ENCODE measurements at regions not wholly inside any gene's neighbourhood (a gene's known extent, or its start where the extent isn't known, plus 50 kb on each side); places are given as distances from the start of the nearest gene placed in this dataset.

DNA sequence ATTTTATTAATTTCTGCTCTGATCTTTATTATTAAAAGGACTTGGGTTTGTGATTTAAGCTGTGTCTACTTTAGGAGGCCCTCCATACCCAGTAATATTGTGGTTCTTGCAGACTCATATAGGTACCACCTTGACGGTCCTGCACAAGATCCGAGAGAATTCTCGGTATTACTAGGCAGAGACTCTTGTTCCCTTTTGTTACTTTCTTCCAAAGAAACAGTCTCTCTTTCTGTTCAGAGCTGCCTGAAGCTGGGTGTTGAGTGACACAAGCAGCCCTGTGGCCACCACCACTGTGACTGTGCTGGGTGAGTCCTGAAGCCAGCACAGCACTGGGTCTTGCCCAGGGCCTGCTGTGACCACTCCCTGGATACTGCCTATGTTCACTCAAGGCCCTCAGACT, 666.6 kb downstream of the SEMA5A start:
- H3K4me1 ChIP-seq (ENCODE audit: insufficient read depth, low read length): peaks cover 6% of the 10 kb centered on the region
- no peaks in the 10 kb centered on the region for H3K9me3 ChIP-seq (ENCODE audit: insufficient read depth, low read depth, low read length)
- H3K9ac ChIP-seq (ENCODE audit: low read depth, low read length): no peak overlapping the region
- no peaks in the 10 kb centered on the region for H3K27me3 ChIP-seq (ENCODE audit: insufficient read depth, low read length)
- no peak overlapping the region for H3K4me3 ChIP-seq (ENCODE audit: low read length)
- no peak overlapping the region for H3K27ac ChIP-seq (ENCODE audit: low read length)
- no peaks in the 10 kb centered on the region for H3K36me3 ChIP-seq (ENCODE audit: insufficient read depth, low read depth, low read length)

DNA sequence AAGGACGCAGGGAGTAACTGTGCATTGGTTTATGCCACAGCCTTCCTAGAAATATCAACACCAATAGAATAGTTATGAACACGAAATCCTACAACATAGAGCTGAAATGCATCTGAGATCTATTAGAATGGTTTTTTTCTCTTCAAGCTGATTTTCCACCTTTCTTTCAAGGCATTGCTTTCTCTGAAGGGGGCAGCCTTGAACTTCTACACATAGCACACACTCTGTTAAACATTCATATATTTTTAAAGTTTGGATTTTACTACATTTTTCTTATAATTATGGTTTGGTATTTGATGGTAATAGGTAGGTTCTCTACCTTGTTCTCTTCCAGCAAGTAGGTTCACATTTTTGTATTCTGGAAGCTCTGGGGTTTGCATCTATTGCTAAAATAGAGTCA, 661.8 kb downstream of the SEMA5A start:
- Histone ChIP-seq H3K36me3 (ENCODE audit: insufficient read depth, low read depth, low read length) (no peaks in the 10 kb centered on the region), H3K9me3 (ENCODE audit: insufficient read depth, low read depth, low read length) (peaks cover 8% of the 10 kb centered on the region), H3K9ac (ENCODE audit: low read depth, low read length) (no peak overlapping the region)

DNA sequence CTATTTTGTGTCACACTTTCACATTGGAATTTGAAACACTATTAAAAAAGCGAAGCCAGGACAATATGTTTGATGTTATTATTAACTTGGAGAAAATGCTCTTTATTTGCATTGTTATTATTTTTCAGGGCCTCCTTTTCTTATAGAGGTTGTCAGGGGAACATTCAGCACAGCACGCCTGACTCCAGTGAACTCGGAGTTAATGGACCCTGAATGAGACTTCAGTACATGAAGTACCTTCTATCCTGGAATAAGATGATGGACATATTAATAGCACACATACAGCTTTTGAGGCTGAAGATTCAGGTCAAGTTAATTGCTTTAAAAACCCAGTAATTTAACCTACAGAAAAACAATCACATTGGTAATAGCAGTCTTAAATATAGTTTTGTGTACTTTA, 652.9 kb downstream of the SEMA5A start:
- Histone ChIP-seq H3K4me3 (ENCODE audit: low read length) (no peak overlapping the region), H3K4me1 (ENCODE audit: insufficient read depth, low read length) (peaks cover 4% of the 10 kb centered on the region; the same call in 1 of the 2 replicates), H3K9me3 (ENCODE audit: insufficient read depth, low read depth, low read length) (no peaks in the 10 kb centered on the region), H3K36me3 (ENCODE audit: insufficient read depth, low read depth, low read length) (no peaks in the 10 kb centered on the region), H3K27ac (ENCODE audit: low read length) (no peak overlapping the region), H3K27me3 (ENCODE audit: insufficient read depth, low read length) (no peaks in the 10 kb centered on the region), H3K9ac (ENCODE audit: low read depth, low read length) (no peak overlapping the region)

More for the DNA sequence above, 661.8 kb downstream of the SEMA5A start:
- Histone ChIP-seq H3K4me3 (ENCODE audit: low read length) (no peak overlapping the region), H3K27ac (ENCODE audit: low read length) (no peak overlapping the region), H3K27me3 (ENCODE audit: insufficient read depth, low read length) (no peaks in the 10 kb centered on the region), H3K4me1 (ENCODE audit: insufficient read depth, low read length) (no peaks in the 10 kb centered on the region)

DNA sequence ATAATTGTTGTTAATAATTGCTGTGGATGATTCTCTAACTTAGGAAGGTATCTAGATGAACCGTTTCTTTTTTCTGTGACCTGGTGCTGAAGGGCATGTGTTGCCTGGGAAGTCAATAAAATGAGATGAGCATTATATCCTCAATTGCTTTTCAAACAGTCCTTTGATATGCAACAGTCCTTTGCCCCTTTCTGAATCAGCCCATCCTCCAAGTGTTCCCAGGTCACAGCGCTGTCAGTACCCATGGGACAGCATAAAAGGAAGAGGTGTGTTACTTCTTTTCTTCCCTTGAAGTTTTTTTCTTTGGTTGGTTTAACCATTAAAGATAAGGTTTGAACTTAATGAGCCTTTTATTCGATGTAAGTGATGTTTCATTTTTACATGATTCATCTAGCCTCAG, 651.8 kb downstream of the SEMA5A start:
- Histone ChIP-seq H3K27ac (ENCODE audit: low read length) (no peak overlapping the region), H3K9me3 (ENCODE audit: insufficient read depth, low read depth, low read length) (no peaks in the 10 kb centered on the region), H3K36me3 (ENCODE audit: insufficient read depth, low read depth, low read length) (no peaks in the 10 kb centered on the region)

DNA sequence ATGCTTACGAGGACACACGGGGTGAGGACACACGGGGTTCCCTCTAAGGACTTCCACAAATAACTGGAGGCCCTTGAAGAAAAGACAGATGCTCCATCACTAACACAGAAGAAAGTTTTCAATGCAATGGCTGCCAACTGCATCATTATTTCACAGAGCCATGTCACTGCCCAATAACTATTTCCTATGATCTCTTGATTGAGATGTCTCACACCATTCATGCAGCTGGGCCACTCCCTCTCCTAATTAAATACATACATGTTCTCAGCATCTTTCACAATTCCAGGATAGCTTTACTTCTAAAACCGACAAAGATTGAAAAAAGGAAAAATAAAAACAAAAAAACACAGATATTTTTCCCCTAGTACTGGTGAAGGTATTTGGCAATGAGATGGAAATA, 650.8 kb downstream of the SEMA5A start:
- H3K9me3 ChIP-seq (ENCODE audit: insufficient read depth, low read depth, low read length): no peaks in the 10 kb centered on the region
- H3K9ac ChIP-seq (ENCODE audit: low read depth, low read length): no peak overlapping the region
- H3K4me1 ChIP-seq (ENCODE audit: insufficient read depth, low read length): peaks cover 4% of the 10 kb centered on the region; the same call in 1 of the 2 replicates
- H3K27ac ChIP-seq (ENCODE audit: low read length): no peak overlapping the region
- H3K4me3 ChIP-seq (ENCODE audit: low read length): no peak overlapping the region
- no peaks in the 10 kb centered on the region for H3K36me3 ChIP-seq (ENCODE audit: insufficient read depth, low read depth, low read length)
- no peaks in the 10 kb centered on the region for H3K27me3 ChIP-seq (ENCODE audit: insufficient read depth, low read length)

More for the DNA sequence above, 651.8 kb downstream of the SEMA5A start:
- H3K4me3 ChIP-seq (ENCODE audit: low read length): no peak overlapping the region
- no peaks in the 10 kb centered on the region for H3K27me3 ChIP-seq (ENCODE audit: insufficient read depth, low read length)
- H3K4me1 ChIP-seq (ENCODE audit: insufficient read depth, low read length): peaks cover 4% of the 10 kb centered on the region; the same call in 1 of the 2 replicates
- H3K9ac ChIP-seq (ENCODE audit: low read depth, low read length): no peak overlapping the region

DNA sequence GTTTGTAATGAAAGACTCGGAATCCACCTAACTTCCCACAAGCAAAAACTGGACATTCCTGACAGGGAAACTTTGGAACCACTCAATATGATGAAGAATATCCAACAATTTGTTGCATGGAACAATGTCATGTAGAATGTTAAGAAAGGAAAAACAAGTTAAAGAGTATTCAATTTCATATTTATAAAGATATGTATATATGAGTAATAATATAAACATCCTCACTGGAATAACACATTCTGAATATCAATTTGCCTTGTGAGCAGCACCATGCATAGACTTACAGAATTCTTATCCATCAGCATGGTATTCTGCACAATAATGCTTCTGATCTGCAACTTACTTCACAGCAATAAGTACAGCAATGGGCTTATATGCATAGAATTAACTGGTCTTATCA, 650.3 kb downstream of the SEMA5A start:
- H3K36me3 ChIP-seq (ENCODE audit: insufficient read depth, low read depth, low read length): no peaks in the 10 kb centered on the region
- H3K27me3 ChIP-seq (ENCODE audit: insufficient read depth, low read length): no peaks in the 10 kb centered on the region
- H3K9me3 ChIP-seq (ENCODE audit: insufficient read depth, low read depth, low read length): no peaks in the 10 kb centered on the region
- H3K4me3 ChIP-seq (ENCODE audit: low read length): no peak overlapping the region
- H3K4me1 ChIP-seq (ENCODE audit: insufficient read depth, low read length): peaks cover 4% of the 10 kb centered on the region; the same call in 1 of the 2 replicates
- no peak overlapping the region for H3K27ac ChIP-seq (ENCODE audit: low read length)
- H3K9ac ChIP-seq (ENCODE audit: low read depth, low read length): no peak overlapping the region

DNA sequence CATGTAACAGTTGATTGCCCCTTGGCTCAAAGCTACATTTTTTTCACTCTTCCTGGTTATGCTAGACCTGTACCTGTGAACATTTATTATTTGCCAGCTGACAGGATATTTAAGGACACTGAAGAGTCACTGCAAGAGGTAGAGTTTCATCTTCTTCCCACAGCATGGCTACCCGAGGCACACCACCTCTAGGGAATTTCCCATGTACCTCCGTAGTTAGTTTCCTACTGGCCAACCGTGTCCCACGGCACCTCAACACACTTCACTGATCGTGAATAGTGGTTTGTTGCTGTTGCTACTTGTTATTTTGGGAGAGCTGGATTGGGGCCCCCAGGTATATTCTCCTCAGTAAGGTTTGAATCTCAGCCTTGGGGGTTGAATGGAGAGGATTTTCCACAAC, 648.6 kb downstream of the SEMA5A start:
- H3K9ac ChIP-seq (ENCODE audit: low read depth, low read length): no peak overlapping the region
- no peaks in the 10 kb centered on the region for H3K27me3 ChIP-seq (ENCODE audit: insufficient read depth, low read length)
- H3K4me1 ChIP-seq (ENCODE audit: insufficient read depth, low read length): peaks cover 4% of the 10 kb centered on the region; the same call in 1 of the 2 replicates
- H3K9me3 ChIP-seq (ENCODE audit: insufficient read depth, low read depth, low read length): no peaks in the 10 kb centered on the region
- H3K27ac ChIP-seq (ENCODE audit: low read length): no peak overlapping the region
- H3K36me3 ChIP-seq (ENCODE audit: insufficient read depth, low read depth, low read length): no peaks in the 10 kb centered on the region
- no peak overlapping the region for H3K4me3 ChIP-seq (ENCODE audit: low read length)

DNA sequence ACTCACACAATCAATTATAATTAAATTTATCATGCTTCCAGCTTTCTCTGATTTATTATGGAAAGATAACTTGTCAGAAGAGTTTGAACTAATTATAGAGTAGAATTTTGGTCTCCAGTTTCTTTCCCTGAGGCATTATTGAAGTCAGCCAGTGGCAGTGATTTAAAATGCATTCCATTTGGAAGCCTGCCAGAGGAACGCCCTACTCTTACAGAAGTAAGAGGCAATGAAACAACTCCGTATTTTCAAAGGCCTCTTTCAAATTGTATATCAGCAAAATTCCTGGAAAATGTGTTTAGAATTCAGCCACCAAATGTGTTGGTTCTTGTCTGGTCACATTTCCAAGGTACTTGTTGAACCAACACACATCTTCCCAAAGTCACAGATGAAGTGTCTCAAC, 640.9 kb downstream of the SEMA5A start:
- Histone ChIP-seq H3K27ac (ENCODE audit: low read length) (no peak overlapping the region), H3K36me3 (ENCODE audit: insufficient read depth, low read depth, low read length) (no peaks in the 10 kb centered on the region)

DNA sequence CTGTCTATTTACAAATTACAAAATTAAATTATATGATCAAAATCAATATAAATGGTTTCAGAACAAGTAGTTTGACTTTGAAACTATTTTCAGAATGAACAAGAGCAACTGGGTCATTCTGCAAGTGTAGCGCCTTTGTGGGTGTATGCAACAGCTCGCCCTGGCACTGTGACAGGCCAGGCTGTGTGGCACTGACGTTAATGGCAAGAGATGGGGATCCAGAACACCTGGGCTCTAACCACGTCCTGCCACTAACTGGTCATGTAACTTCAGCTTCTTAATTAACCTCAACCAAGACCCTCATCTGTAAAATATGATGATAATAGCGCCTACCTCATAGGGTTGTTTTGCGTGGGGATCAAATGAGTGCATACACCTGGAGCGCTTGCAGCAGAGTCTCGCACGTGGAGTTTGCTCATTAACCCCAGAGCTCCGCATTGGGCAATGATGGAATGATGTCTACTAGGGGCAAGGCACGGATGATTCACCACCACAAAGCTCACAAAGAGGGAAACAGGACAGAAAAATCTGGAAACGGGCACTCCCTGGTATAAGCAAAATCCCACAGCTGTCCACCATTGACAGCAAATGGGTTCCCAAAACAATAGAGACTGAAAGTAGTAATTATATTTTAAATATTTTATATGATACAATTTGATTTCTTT, 639.4 kb downstream of the SEMA5A start:
- Histone ChIP-seq H3K27me3 (ENCODE audit: insufficient read depth, low read length) (no peaks in the 10 kb centered on the region), H3K36me3 (ENCODE audit: insufficient read depth, low read depth, low read length) (no peaks in the 10 kb centered on the region), H3K9me3 (ENCODE audit: insufficient read depth, low read depth, low read length) (no peaks in the 10 kb centered on the region), H3K9ac (ENCODE audit: low read depth, low read length) (no peak overlapping the region), H3K4me3 (ENCODE audit: low read length) (no peak overlapping the region), H3K4me1 (ENCODE audit: insufficient read depth, low read length) (no peaks in the 10 kb centered on the region), H3K27ac (ENCODE audit: low read length) (no peak overlapping the region)

More for the DNA sequence above, 640.9 kb downstream of the SEMA5A start:
- no peaks in the 10 kb centered on the region for H3K9me3 ChIP-seq (ENCODE audit: insufficient read depth, low read depth, low read length)
- H3K27me3 ChIP-seq (ENCODE audit: insufficient read depth, low read length): no peaks in the 10 kb centered on the region
- H3K4me1 ChIP-seq (ENCODE audit: insufficient read depth, low read length): no peaks in the 10 kb centered on the region
- no peak overlapping the region for H3K9ac ChIP-seq (ENCODE audit: low read depth, low read length)
- no peak overlapping the region for H3K4me3 ChIP-seq (ENCODE audit: low read length)

DNA sequence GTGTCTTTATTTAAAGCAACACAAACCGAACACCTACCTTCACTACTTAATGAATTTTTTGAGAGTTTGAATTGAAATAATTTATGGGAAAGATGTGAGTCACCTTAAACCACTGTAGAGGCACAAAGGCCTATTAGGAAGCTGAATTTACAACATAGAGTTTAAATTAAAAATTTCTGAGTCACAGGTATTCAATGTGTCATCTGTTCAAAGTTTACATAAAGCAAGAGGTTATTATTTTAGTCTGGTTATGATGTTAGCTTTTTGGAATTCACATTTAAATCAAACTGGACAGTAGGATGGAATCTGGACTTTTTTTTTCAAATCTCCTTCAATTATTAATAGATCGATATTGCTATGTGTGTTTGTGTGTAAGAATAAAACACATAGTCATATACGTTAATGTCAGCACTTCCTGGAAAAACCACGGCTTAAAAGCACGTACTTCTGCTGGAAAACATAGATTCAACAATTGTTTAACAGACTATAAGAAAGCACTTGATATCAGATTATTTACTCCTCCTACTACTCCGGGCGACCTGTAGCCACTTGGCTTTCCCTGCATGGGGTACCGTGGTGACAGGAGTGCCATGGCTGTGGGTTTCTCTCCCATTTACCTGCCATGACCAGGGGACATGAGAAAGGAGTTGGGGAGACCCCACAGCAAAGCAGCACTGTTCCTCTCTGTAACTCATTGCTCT, 638.6 kb downstream of the SEMA5A start:
- Histone ChIP-seq H3K36me3 (ENCODE audit: insufficient read depth, low read depth, low read length) (no peaks in the 10 kb centered on the region), H3K27ac (ENCODE audit: low read length) (no peak overlapping the region)

DNA sequence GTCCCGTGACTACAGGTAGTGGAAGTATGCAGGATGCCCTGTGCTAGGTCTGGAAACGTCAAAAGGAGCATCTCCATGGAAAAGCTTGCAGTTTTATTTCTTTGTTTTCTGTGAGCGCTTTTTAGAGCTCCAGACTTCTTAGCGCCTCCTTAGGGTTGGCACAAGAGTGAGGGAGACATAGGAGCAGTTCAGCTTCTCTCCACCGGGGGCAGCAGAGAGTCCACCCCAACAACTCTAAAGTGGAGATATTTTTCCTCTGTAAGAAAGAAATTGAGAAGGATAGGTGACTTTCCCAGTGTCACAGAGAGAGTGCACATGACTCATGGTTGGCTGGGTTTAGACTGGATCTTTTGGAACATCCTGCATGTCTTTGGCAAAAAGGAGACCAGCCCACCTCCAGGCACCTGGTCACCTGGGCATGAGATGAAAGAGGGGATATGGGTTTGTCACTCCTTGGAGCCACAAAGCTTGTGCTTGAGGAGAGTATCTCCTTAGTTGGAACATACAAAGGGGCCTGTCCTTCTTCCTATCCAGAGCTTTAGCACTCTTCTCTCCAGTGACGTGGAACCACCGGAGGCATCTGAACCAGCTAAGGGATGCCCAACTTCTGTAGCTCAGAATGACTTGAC, 637.7 kb downstream of the SEMA5A start:
- Histone ChIP-seq H3K36me3 (ENCODE audit: insufficient read depth, low read depth, low read length) (no peaks in the 10 kb centered on the region), H3K4me3 (ENCODE audit: low read length) (no peak overlapping the region), H3K27ac (ENCODE audit: low read length) (no peak overlapping the region), H3K4me1 (ENCODE audit: insufficient read depth, low read length) (no peaks in the 10 kb centered on the region), H3K9me3 (ENCODE audit: insufficient read depth, low read depth, low read length) (no peaks in the 10 kb centered on the region), H3K9ac (ENCODE audit: low read depth, low read length) (no peak overlapping the region), H3K27me3 (ENCODE audit: insufficient read depth, low read length) (no peaks in the 10 kb centered on the region)

More for the DNA sequence above, 638.6 kb downstream of the SEMA5A start:
- Histone ChIP-seq H3K27me3 (ENCODE audit: insufficient read depth, low read length) (no peaks in the 10 kb centered on the region), H3K9ac (ENCODE audit: low read depth, low read length) (no peak overlapping the region), H3K4me1 (ENCODE audit: insufficient read depth, low read length) (no peaks in the 10 kb centered on the region), H3K9me3 (ENCODE audit: insufficient read depth, low read depth, low read length) (no peaks in the 10 kb centered on the region), H3K4me3 (ENCODE audit: low read length) (no peak overlapping the region)

DNA sequence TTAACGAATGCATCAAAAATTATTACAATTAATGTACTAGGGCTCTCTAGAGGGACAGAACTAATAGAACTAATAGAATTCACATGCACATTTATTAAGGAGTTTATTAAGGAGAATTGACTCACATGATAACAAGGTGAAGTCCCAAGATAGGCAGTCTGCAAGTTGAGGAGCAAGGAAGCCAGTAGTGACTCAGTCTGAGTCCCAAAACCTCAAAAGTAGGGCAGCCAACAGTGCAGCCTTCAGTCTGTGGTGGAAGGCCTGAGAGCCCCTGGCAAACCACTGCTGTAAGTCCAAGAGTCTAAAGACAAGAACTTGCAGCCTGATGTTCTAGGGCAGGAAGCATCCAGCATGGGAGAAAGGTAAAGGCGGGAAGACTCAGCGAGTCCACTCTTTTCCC, 633.8 kb downstream of the SEMA5A start:
- Histone ChIP-seq H3K9ac (ENCODE audit: low read depth, low read length) (no peak overlapping the region), H3K9me3 (ENCODE audit: insufficient read depth, low read depth, low read length) (no peaks in the 10 kb centered on the region), H3K4me3 (ENCODE audit: low read length) (no peak overlapping the region), H3K27me3 (ENCODE audit: insufficient read depth, low read length) (no peaks in the 10 kb centered on the region), H3K4me1 (ENCODE audit: insufficient read depth, low read length) (no peaks in the 10 kb centered on the region), H3K36me3 (ENCODE audit: insufficient read depth, low read depth, low read length) (no peaks in the 10 kb centered on the region), H3K27ac (ENCODE audit: low read length) (no peak overlapping the region)
